ENCODE measurements at regions not wholly inside any gene's neighbourhood (a gene's known extent, or its start where the extent isn't known, plus 50 kb on each side); places are given as distances from the start of the nearest gene placed in this dataset.
A peak's percentile ranks its signal among the peaks of the same experiment; 100 is the strongest.

DNA sequence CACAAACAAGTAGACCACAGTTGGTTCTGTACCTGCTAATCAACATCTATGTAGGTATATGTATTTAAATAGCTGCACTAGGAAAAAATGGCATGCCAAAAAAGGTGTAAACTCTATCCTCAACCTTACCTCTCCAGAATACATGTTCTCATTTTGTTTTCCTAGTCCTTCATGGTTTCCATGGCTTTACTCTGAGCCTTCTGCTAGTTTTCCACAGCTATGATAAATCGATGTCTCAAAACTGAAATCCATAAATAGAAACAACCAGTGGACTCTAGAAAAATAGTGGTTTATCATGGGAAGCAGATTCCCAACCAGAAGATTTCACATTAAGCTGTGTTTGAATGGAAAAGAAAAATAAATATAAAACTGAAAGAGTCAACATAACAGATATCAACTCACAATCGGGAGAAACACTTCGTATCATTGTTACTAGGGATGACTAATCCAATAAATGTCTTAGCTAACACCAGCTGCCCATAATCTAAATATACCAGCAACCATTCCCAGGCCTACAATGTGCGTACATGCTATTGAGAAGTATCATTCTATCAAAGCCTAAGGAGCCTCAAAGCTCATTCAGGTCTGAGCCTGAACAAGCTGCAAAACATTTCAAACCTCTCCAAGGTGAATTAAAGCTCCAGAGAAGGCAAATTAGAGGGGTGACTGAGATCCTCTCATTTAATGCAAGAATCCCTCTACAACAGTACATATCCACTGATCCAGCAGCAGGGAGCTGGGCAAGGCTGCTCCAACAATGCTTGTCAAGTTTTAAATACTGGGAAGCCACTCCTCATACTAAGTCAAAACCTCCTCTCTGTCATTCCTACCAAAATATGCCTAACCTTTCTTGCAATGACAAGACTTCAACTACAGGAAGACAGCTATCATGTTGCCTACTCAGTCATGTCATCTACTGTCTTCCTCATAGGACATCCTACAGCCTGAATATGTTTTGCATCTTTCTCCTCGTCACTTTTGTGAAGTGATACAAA lies 90.2 kb downstream of the KCTD12 start:
- no peak for DNase-seq (ENCODE audit: low spot score)

DNA sequence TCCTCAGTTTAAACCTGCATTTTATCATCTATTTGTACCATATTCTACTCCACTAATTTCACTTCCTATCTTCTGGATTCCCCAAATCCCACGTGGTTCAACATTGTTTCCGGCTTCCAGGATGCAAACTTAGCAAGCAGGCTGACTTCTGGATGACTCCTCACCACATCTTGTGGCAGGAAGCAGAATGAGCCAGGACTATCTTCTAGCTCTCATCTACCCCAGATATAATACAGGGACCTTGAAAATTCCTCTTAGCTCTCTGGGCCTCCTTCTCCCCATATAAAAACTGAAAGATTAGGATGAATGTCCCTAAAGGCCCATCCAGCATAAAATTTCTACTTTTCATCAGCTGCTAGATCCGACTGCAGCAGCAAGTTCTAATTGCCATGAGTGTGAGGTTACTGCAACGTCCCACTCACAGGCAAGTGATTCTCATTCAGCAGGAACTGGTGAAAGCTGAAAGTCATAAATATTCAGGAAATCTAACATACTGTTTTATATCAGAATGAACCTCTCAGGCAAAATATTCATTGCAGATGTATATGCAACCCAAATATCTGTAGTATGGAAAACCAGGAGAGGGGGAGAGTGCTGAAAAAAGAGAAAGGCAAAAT lies 93.4 kb downstream of the KCTD12 start:
- peak; percentile 80 for DNase-seq (ENCODE audit: low spot score)

- no peak for DNase-seq (ENCODE audit: low spot score)
These were observed 95.0 kb downstream of the KCTD12 start for GRCh38 chr13:76790980-76791819.

GRCh38 chr13:76790526-76790925 lies 95.7 kb downstream of the KCTD12 start:
- peak; percentile 24 for DNase-seq (ENCODE audit: low spot score)

DNA sequence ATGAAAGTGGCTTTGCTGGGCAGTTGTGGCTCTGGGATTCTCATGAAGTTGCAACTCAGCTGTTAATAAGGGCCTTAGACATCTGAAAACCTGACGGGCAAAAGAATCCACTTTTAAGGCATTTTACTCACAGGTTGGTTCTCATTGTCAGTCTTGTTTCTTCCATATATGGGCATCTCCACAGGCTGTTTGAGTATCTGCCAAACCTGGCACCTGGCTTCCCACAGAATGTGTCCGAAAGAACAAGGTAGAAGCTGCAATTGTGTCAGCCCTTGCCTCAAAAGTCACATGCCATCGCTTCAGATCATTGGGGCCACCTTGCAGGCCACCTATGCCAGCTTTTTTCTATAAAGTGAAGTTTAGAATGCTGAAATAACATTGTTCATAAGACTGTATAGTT lies 102.4 kb downstream of the KCTD12 start:
- DNase-seq (ENCODE audit: low spot score), result no peak

- DNase-seq (ENCODE audit: low spot score), result no peak
These were observed 107.4 kb downstream of the KCTD12 start for GRCh38 chr13:76778853-76779252.

DNA sequence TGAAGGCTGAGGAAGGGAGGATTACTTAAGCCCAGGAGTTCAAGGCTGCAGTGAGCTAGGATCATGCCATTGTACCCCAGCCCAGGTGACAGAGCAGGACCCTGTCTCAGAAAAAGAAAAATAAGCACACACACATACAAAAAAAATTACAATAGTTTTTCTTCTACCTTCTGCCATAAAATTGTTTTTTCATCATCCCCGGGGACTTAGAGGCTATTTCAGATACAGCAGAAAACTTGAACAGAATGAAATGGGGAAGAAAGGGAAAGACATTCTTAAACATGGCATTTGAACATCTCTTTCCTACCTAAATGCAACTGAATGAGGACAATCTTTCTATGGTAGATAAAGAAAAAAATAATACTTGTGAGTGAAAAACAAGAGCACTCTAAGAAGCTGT lies 109.1 kb downstream of the KCTD12 start:
- no peak for DNase-seq (ENCODE audit: low spot score)

DNA sequence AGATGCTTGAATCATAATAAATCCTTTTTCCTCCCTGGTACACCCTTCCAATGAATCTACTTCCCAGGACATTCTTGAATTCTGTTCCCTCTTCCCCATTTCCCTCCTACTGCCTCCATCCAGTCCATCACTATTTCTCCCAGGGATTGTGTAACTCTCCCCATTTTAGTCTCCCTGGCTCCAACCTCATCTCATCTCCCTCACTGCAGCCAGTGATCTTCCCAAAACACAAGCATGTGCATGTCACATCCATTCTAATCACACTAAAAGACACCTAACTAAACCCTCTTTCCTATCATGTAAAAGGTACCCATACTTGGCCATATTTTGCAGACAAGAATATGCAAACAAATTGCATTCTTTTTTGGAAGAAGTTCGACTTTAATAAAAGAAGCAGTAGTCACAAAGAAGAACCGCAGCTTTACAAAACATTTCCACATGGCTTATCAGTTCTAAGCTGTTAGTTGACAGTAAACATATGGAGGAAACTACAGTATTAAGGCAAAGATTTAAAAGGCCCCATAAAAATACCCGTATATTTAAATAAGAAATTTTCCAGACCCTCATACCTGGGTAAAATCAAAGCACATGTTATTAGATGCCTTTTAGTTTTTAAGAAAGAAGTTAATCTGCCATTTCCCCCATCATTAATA lies 111.0 kb downstream of the KCTD12 start:
- no peak for DNase-seq (ENCODE audit: low spot score)

DNA sequence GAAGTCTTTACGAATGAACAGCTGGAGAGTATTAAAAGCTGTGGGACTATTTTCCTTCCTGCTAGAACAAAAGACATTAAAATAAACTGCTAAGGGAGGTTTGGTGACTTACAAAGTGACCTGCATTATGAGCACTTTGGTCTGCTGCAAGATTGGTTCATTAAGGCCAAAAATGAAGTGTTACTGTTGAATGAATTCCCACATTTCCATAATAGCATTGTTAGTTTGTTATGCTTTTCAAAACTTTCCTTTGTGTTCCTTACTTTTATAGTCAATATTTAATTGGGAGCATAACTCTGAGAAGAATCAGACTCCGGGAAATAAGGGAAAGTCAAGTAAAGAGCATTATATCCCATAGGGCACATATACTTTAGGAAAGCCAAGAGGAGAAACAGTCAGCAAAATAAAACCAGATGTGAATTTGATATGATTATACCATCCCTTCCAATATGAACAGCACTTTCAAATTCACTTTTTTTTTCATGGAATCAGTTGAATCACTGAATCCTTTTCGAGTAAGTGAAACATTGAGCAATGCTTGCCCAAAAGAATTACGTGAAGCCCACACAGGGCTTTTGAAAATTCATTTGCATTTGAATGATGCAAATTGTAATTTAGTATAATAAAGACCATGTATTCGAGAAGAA lies 112.6 kb downstream of the KCTD12 start:
- no peak for DNase-seq (ENCODE audit: low spot score)

GRCh38 chr13:76772241-76772640 lies 114.0 kb downstream of the KCTD12 start:
- no peak for DNase-seq (ENCODE audit: low spot score)

GRCh38 chr13:76769271-76769791 lies 116.9 kb downstream of the KCTD12 start:
- peak; percentile 31 for DNase-seq (ENCODE audit: low spot score)

DNA sequence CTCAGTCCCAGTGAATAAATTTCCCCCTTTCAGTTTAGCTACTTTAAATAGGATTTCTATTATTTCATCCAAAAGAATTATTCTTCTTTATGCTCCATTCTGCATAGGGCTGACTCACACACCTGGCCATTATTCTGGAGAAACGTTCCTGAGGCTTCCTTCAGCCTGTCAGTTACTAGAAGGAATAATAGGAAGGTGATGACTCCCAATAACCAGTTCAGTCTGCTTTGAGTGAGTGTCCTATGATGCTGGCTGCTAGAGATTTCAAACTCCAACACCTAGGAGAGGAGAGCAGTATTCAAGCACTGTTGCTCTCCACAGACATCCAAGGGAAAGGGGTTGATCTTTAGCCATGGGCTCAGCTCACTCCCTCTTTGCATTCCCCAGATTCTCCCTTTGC lies 117.8 kb downstream of the KCTD12 start:
- DNase-seq (ENCODE audit: low spot score), result no peak

DNA sequence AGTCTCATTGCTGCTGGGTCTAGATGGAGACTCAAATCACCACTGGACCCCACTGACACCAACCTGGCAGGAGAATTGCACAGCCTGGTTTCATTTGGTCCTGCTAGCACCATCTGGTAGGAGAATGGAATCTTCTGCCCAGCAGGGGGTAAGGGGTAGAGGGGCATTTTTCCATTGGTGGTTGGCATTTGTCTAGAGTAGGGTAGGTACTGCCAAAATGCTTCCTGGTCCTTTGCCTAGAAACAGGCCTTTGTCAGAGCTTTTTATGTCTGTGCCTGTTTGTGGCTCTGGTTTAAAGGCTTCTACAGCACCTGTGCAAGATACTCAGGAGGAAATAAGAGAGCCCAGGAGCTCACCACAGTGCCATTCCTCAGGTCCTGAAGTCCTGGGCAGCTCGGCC lies 121.3 kb downstream of the KCTD12 start:
- DNase-seq (ENCODE audit: low spot score), result no peak

DNA sequence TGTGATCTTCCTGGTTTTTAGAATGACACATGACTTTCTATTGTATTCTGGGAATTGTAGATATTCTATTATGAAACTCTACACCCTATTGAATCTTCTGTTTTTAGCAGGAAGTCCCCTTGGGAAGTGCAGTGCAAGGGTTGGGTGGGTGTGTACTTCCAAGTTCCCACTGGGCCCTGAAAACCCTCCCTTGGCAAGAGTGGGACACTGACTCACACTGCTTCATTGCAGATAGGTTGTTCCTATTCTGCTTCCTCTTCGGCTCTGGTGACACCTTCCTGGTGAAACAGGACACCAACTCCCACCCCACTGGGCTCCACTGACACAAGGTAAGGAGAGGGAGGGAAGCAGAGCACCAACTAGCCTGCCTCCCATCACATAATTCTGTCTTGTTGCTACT lies 121.8 kb downstream of the KCTD12 start:
- DNase-seq (ENCODE audit: low spot score), result no peak

DNA sequence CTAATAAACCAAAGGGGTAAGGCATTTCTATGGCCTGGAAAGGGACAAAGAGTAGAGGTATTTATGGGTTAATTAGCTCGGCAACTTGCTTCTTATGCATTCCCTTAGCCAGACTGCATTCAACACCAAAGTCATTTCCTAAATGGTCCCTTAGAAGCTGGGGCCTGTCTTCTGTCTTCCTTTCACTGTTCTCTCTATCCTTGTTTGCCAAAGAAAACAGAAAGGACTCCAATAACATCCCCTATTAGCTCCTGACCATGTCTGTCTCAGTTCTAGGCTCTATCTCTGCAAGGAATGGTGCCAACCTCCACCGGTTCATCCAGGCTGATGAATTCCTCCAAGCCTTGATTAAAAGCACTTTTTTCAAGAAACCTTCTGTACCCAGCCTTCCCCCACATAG lies 123.5 kb downstream of the KCTD12 start:
- DNase-seq (ENCODE audit: low spot score), result no peak

- DNase-seq (ENCODE audit: low spot score), result no peak
These were observed 126.3 kb downstream of the KCTD12 start for GRCh38 chr13:76759877-76760276.

GRCh38 chr13:76758738-76759137 lies 127.5 kb downstream of the KCTD12 start:
- DNase-seq (ENCODE audit: low spot score), result no peak

- no peak for DNase-seq (ENCODE audit: low spot score)
These were observed 127.9 kb downstream of the KCTD12 start for GRCh38 chr13:76758257-76758656.

- DNase-seq (ENCODE audit: low spot score), result no peak
These were observed 129.8 kb downstream of the KCTD12 start for GRCh38 chr13:76756451-76756850.

DNA sequence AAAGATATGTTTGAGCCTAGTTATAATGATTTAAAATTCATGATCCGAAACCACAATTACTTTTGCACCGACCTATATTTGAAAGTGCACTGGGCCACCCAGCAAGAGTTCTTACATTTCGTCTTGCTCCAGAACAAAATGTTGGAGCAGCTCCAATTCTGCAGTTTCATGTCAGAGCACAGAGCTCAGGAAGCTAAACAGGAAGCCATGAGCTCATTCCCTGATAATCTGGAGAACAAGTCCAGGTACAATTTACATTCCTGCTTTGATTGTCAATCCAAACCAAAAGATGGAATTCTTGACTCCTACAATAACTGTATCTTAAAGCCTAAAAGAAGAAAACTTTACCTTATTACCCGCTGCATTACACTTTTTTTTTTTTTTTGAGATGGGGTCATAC lies 131.8 kb downstream of the KCTD12 start:
- no peak for DNase-seq (ENCODE audit: low spot score)

GRCh38 chr13:76751278-76751677 lies 134.9 kb downstream of the KCTD12 start:
- no peak for DNase-seq (ENCODE audit: low spot score)

All from AG08395 (cell line).